H7 (cell line): ENCODE measurements at regions not wholly inside any gene's neighbourhood (a gene's known extent, or its start where the extent isn't known, plus 50 kb on each side); places are given as distances from the start of the nearest gene placed in this dataset.
A peak's percentile ranks its signal among the peaks of the same experiment; 100 is the strongest.
"Not testable (repeated sequence)": the region's sequence is repeated elsewhere in the genome, so short reads cannot be mapped to it uniquely, and the experiment has no call there.

Experiments used
- DNase-seq: peaks from one replicate; pipeline ENCODE4 v3.0.0; 2012
- H3K27me3 ChIP-seq: 2 replicates; pipeline ENCODE4 v1.6.0; 2011; ENCODE audit warnings: mild to moderate bottlenecking, low read length; ENCODE audit not compliant: control insufficient read depth, insufficient read depth
- H3K36me3 ChIP-seq: replicated peaks from 2 replicates; pipeline ENCODE4 v1.5.1; 2011; ENCODE audit warnings: low read length; ENCODE audit not compliant: control insufficient read depth, insufficient read depth
- H3K4me3 ChIP-seq: 2 replicates; pipeline ENCODE4 v1.5.1; 2011; ENCODE audit warnings: low read depth, mild to moderate bottlenecking, control low read depth, low read length, moderate library complexity; ENCODE audit not compliant: insufficient read depth

- H3K36me3 ChIP-seq, result no peaks in the 10 kb centered on the region
- no peak for DNase-seq
- H3K27me3 ChIP-seq, result peaks cover 3% of the 10 kb centered on the region; the same call in 1 of the 2 replicates
- H3K4me3 ChIP-seq, result no peak overlapping the region
Observed at GRCh38 chr1:234769284-234769985, 159.5 kb upstream of the IRF2BP2 start.

GRCh38 chr1:234768569-234769283 is 158.7 kb upstream of the IRF2BP2 start:
- Histone ChIP-seq H3K27me3 (peaks cover 3% of the 10 kb centered on the region; the same call in 1 of the 2 replicates), H3K4me3 (no peak overlapping the region), H3K36me3 (no peaks in the 10 kb centered on the region)
- DNase-seq, result no peak

- H3K4me3 ChIP-seq, result no peak overlapping the region
- no peak for DNase-seq
- H3K36me3 ChIP-seq, result no peaks in the 10 kb centered on the region
- peaks cover 3% of the 10 kb centered on the region; the same call in 1 of the 2 replicates for H3K27me3 ChIP-seq
Observed at GRCh38 chr1:234768171-234768568, 158.2 kb upstream of the IRF2BP2 start.

- DNase-seq, result no peak
- H3K27me3 ChIP-seq, result peaks cover 2% of the 10 kb centered on the region; the same call in 1 of the 2 replicates
- H3K36me3 ChIP-seq, result no peaks in the 10 kb centered on the region
Observed at GRCh38 chr1:234765672-234766071, 155.7 kb upstream of the IRF2BP2 start.

GRCh38 chr1:234765181-234765580 is 155.2 kb upstream of the IRF2BP2 start:
- no peaks in the 10 kb centered on the region for H3K36me3 ChIP-seq
- H3K27me3 ChIP-seq, result no peaks in the 10 kb centered on the region

More at GRCh38 chr1:234765672-234766071, 155.7 kb upstream of the IRF2BP2 start:
- H3K4me3 ChIP-seq, result no peak overlapping the region

GRCh38 chr1:234763910-234764309 is 153.9 kb upstream of the IRF2BP2 start:
- H3K36me3 ChIP-seq, result no peaks in the 10 kb centered on the region
- no peak overlapping the region for H3K4me3 ChIP-seq
- no peaks in the 10 kb centered on the region for H3K27me3 ChIP-seq
- no peak for DNase-seq

More at GRCh38 chr1:234765181-234765580, 155.2 kb upstream of the IRF2BP2 start:
- H3K4me3 ChIP-seq, result no peak overlapping the region
- DNase-seq, result no peak

GRCh38 chr1:234763367-234763766 is 153.4 kb upstream of the IRF2BP2 start:
- H3K36me3 ChIP-seq, result no peaks in the 10 kb centered on the region
- no peaks in the 10 kb centered on the region for H3K27me3 ChIP-seq
- H3K4me3 ChIP-seq, result no peak overlapping the region
- DNase-seq, result no peak

GRCh38 chr1:234762127-234762526 is 152.1 kb upstream of the IRF2BP2 start:
- DNase-seq, H3K27me3 ChIP-seq, H3K36me3 ChIP-seq, H3K4me3 ChIP-seq: not testable (repeated sequence)

- no peak overlapping the region for H3K4me3 ChIP-seq
- DNase-seq, result peak; percentile 52
Observed at GRCh38 chr1:234760303-234760723, 150.3 kb upstream of the IRF2BP2 start.

GRCh38 chr1:234759888-234760287 is 149.9 kb upstream of the IRF2BP2 start:
- Histone ChIP-seq H3K4me3 (no peak overlapping the region), H3K27me3 (no peaks in the 10 kb centered on the region; the same call in 1 of the 2 replicates)

More at GRCh38 chr1:234760303-234760723, 150.3 kb upstream of the IRF2BP2 start:
- H3K36me3 ChIP-seq, result no peaks in the 10 kb centered on the region
- no peaks in the 10 kb centered on the region; the same call in 1 of the 2 replicates for H3K27me3 ChIP-seq

GRCh38 chr1:234758851-234759250 is 148.9 kb upstream of the IRF2BP2 start:
- no peak overlapping the region for H3K4me3 ChIP-seq
- no peaks in the 10 kb centered on the region; the same call in 1 of the 2 replicates for H3K27me3 ChIP-seq
- H3K36me3 ChIP-seq, result no peaks in the 10 kb centered on the region
- no peak for DNase-seq

More at GRCh38 chr1:234759888-234760287, 149.9 kb upstream of the IRF2BP2 start:
- H3K36me3 ChIP-seq, result no peaks in the 10 kb centered on the region
- DNase-seq, result no peak

- no peaks in the 10 kb centered on the region for H3K36me3 ChIP-seq
- no peaks in the 10 kb centered on the region; the same call in 1 of the 2 replicates for H3K27me3 ChIP-seq
- H3K4me3 ChIP-seq, result no peak overlapping the region
- DNase-seq, result no peak
Observed at GRCh38 chr1:234756857-234757256, 146.9 kb upstream of the IRF2BP2 start.

GRCh38 chr1:234756066-234756774 is 146.2 kb upstream of the IRF2BP2 start:
- no peaks in the 10 kb centered on the region for H3K36me3 ChIP-seq
- DNase-seq, result no peak
- H3K4me3 ChIP-seq, result no peak overlapping the region
- H3K27me3 ChIP-seq, result no peaks in the 10 kb centered on the region; the same call in 1 of the 2 replicates

GRCh38 chr1:234755449-234755863 is 145.5 kb upstream of the IRF2BP2 start:
- H3K27me3 ChIP-seq, result no peaks in the 10 kb centered on the region; the same call in 1 of the 2 replicates
- no peaks in the 10 kb centered on the region for H3K36me3 ChIP-seq
- no peak overlapping the region for H3K4me3 ChIP-seq
- no peak for DNase-seq
